ENCODE measurements at regions not wholly inside any gene's neighbourhood (a gene's known extent, or its start where the extent isn't known, plus 50 kb on each side); places are given as distances from the start of the nearest gene placed in this dataset.

DNA sequence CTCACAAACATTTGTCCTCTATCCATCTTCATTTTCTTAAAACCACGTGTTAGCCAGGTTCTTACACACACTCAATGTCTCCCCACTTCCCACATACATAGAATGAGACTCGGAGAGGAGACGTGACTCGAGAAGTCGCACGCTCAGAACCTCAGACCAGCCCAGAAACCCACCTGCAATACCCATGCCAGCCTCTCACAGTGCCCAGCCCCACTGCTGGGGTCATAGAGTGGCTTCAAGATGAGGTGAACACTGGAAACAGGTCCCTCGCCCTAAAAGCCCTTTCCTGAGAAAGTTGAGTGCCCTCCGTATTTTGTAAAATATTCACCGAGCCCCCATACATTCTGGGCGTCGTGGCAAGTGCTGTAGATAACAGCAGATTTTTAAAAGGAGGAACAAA is 487.4 kb downstream of the EIPR1 start:
- TF ChIP-seq, protein P1, sequence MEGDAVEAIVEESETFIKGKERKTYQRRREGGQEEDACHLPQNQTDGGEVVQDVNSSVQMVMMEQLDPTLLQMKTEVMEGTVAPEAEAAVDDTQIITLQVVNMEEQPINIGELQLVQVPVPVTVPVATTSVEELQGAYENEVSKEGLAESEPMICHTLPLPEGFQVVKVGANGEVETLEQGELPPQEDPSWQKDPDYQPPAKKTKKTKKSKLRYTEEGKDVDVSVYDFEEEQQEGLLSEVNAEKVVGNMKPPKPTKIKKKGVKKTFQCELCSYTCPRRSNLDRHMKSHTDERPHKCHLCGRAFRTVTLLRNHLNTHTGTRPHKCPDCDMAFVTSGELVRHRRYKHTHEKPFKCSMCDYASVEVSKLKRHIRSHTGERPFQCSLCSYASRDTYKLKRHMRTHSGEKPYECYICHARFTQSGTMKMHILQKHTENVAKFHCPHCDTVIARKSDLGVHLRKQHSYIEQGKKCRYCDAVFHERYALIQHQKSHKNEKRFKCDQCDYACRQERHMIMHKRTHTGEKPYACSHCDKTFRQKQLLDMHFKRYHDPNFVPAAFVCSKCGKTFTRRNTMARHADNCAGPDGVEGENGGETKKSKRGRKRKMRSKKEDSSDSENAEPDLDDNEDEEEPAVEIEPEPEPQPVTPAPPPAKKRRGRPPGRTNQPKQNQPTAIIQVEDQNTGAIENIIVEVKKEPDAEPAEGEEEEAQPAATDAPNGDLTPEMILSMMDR (IDR thresholded peaks at IDR 0.05; ENCODE audit: low read depth, low read length, missing input control) = no peak
- no peak for TF ChIP-seq GABPA (IDR thresholded peaks at IDR 0.05 in 1 of 2, conservative IDR thresholded peaks at IDR 0.05 in 1 of 2)

Measured in liver (tissue), 3 donors.